Body of pancreas (tissue), 4 donors: ENCODE measurements at regions not wholly inside any gene's neighbourhood (a gene's known extent, or its start where the extent isn't known, plus 50 kb on each side); places are given as distances from the start of the nearest gene placed in this dataset.

Experiments
- CTCF ChIP-seq, 7 experiments: fragments of 450-650 bp in 4 of 7; fragments of 200-600 bp in 3 of 7; sonication (generic) in 3 of 7; IDR thresholded peaks; one replicate each; pipeline ENCODE4 v1.5.1; 2016 to 2019; ENCODE audit warnings: antibody characterized with exemption in 7 of 7
- POLR2A ChIP-seq, 3 donors: fragments of 450-650 bp; IDR thresholded peaks; one replicate each; pipeline ENCODE4 v1.6.1; 2016; ENCODE audit warnings: antibody characterized with exemption in 3 of 3, mild to moderate bottlenecking in 2 of 3

DNA sequence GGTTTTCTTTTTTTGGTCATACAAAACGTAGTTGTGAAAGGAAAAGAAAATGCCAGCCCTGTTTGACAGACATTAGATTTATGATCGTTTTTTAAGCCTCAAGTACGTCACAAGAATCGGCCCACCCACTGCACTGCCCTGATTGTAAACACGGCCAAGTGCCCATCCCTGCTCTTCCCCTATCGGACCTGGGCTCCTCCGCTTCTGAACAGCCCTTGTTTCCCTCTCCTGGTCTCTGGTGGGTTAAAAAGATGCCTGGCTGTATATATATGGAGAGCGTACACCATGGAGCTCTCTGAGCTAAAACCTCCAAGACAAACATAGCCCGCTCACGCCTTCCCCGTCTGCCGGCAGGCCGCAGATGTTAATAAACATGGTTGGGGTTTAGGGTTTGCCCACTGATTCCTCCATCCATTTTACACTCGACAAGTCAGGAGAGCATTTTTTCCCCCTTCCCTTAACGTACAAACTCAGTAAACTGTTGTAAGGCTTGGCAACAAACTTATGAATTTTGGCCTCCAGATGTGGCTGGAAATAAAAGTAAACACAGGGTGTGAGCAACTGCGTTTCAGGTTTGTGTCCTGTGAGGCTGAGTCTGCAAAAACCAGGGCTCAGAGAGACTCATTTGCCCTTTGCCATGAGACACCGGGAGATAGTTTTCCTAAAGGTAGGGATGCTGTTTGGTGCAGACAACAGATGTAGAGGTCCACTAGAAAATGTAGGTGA lies 325.9 kb downstream of the SOX9 start:
- no peak for TF ChIP-seq CTCF (IDR thresholded peaks at IDR 0.05)
- TF ChIP-seq POLR2A (IDR thresholded peaks at IDR 0.05): no peak
